HL-60/S4 (cell line): ENCODE measurements at regions not wholly inside any gene's neighbourhood (a gene's known extent, or its start where the extent isn't known, plus 50 kb on each side); places are given as distances from the start of the nearest gene placed in this dataset.
"Not testable (repeated sequence)": the region's sequence is repeated elsewhere in the genome, so short reads cannot be mapped to it uniquely, and the experiment has no call there.

Experiments
- in situ Hi-C: fragments of 300-500 bp; cut with MboI; formaldehyde crosslinking; loops from 2 replicates; pipeline ENCODE4 v1.14.3; 2022; ENCODE audit warnings: low sequenced_read_pairs

- in situ Hi-C loops, result no loop called here
Measured at GRCh38 chr12:90619943-90620342, 335.0 kb downstream of the CCER1 start.

- in situ Hi-C loops, result no loop called here
Measured at GRCh38 chr12:90618586-90618985, 336.4 kb downstream of the CCER1 start.

GRCh38 chr12:90611891-90612290, 343.1 kb downstream of the CCER1 start:
- in situ Hi-C loops, result no loop called here

GRCh38 chr12:90611048-90611447, 343.9 kb downstream of the CCER1 start:
- in situ Hi-C loops, result no loop called here

- in situ Hi-C loops, result no loop called here
Measured at GRCh38 chr12:90593596-90594295, 361.2 kb downstream of the CCER1 start.

GRCh38 chr12:90589956-90590355, 365.0 kb downstream of the CCER1 start:
- in situ Hi-C loops, result no loop called here

GRCh38 chr12:90585640-90586304, 369.2 kb downstream of the CCER1 start:
- in situ Hi-C loops, result no loop called here

GRCh38 chr12:90576707-90577106, 378.3 kb downstream of the CCER1 start:
- in situ Hi-C loops, result no loop called here

GRCh38 chr12:90575995-90576394, 379.0 kb downstream of the CCER1 start:
- in situ Hi-C loops, result no loop called here

- in situ Hi-C loops, result no loop called here
Measured at GRCh38 chr12:90574676-90575075, 380.3 kb downstream of the CCER1 start.

GRCh38 chr12:90572778-90573177, 382.2 kb downstream of the CCER1 start:
- in situ Hi-C loops, result no loop called here

GRCh38 chr12:90569685-90570084, 385.3 kb downstream of the CCER1 start:
- in situ Hi-C loops, result no loop called here

GRCh38 chr12:90562671-90563070, 392.3 kb downstream of the CCER1 start:
- in situ Hi-C loops, result no loop called here

GRCh38 chr12:90548595-90548994, 406.4 kb downstream of the CCER1 start:
- in situ Hi-C loops, result no loop called here

- in situ Hi-C loops, result no loop called here
Measured at GRCh38 chr12:90546511-90546910, 408.5 kb downstream of the CCER1 start.

- in situ Hi-C loops, result no loop called here
Measured at GRCh38 chr12:90543841-90544240, 411.1 kb downstream of the CCER1 start.

- in situ Hi-C loops, result no loop called here
Measured at GRCh38 chr12:90543374-90543773, 411.6 kb downstream of the CCER1 start.

GRCh38 chr12:90542852-90543251, 412.1 kb downstream of the CCER1 start:
- in situ Hi-C loops, result not testable (repeated sequence)

- in situ Hi-C loops, result not testable (repeated sequence)
Measured at GRCh38 chr12:90533828-90534227, 421.1 kb downstream of the CCER1 start.

GRCh38 chr12:90520002-90520734, 434.8 kb downstream of the CCER1 start:
- in situ Hi-C loops, result no loop called here

- in situ Hi-C loops, result no loop called here
Measured at GRCh38 chr12:90519285-90519684, 435.7 kb downstream of the CCER1 start.
